GM12878 (cell line): ENCODE measurements at regions not wholly inside any gene's neighbourhood (a gene's known extent, or its start where the extent isn't known, plus 50 kb on each side); places are given as distances from the start of the nearest gene placed in this dataset.

ENCODE experiments used
- BACH1 ChIP-seq: fragments of 450-650 bp; IDR thresholded peaks from 2 replicates; pipeline ENCODE4 v1.6.1; 2017; ENCODE audit warnings: mild to moderate bottlenecking, borderline replicate concordance
- BCLAF1 ChIP-seq: fragments of 450-650 bp; IDR thresholded peaks from 2 replicates; pipeline ENCODE4 v1.6.1; 2017; ENCODE audit warnings: antibody characterized with exemption, mild to moderate bottlenecking, moderate library complexity
- EGR1 ChIP-seq, 2 experiments: IDR thresholded peaks; 1 replicate in 1 of 2; 2 replicates in 1 of 2; pipeline ENCODE4 v1.6.1; 2011 to 2012; ENCODE audit warnings: low read depth in 2 of 2, low read length in 2 of 2, borderline replicate concordance in 1 of 2, mild to moderate bottlenecking in 1 of 2, moderate library complexity in 1 of 2
- FOS ChIP-seq: IDR thresholded peaks from 3 replicates; pipeline ENCODE4 v1.6.1; 2011; ENCODE audit warnings: borderline replicate concordance; ENCODE audit not compliant: insufficient read length; ENCODE audit errors: extremely low read depth
- IKZF1 ChIP-seq: fragments of 450-650 bp; conservative IDR thresholded peaks from 2 replicates; pipeline ENCODE4 v1.6.1; 2017; ENCODE audit warnings: antibody characterized with exemption, mild to moderate bottlenecking
- JUNB ChIP-seq: IDR thresholded peaks from 2 replicates; pipeline ENCODE4 v1.6.1; 2016; ENCODE audit warnings: antibody characterized with exemption, mild to moderate bottlenecking
- MAX ChIP-seq: IDR thresholded peaks from 2 replicates; pipeline ENCODE4 v1.6.1; 2012; ENCODE audit warnings: low read depth, low read length, improper control_type of control experiment
- NRF1 ChIP-seq: conservative IDR thresholded peaks from 2 replicates; pipeline ENCODE4 v1.6.1; 2011; ENCODE audit warnings: mild to moderate bottlenecking, low read depth, low read length, improper control_type of control experiment
- POLR2A ChIP-seq: IDR thresholded peaks from 2 replicates; pipeline ENCODE4 v1.6.1; 2011; ENCODE audit warnings: low read depth, mild to moderate bottlenecking, low read length
- RAD51 ChIP-seq: fragments of 450-650 bp; IDR thresholded peaks from 2 replicates; pipeline ENCODE4 v1.6.1; 2016; ENCODE audit warnings: moderate library complexity, mild to moderate bottlenecking, inconsistent platforms
- RBBP5 ChIP-seq: fragments of 200-600 bp; sonication (generic); conservative IDR thresholded peaks from 2 replicates; pipeline ENCODE4 v1.6.1; 2016
- TCF12 ChIP-seq: IDR thresholded peaks from 2 replicates; pipeline ENCODE4 v1.6.1; 2011; ENCODE audit warnings: low read depth, mild to moderate bottlenecking, low read length
- ZBED1 ChIP-seq: IDR thresholded peaks from 2 replicates; pipeline ENCODE4 v1.6.1; 2016; ENCODE audit warnings: borderline replicate concordance
- ZNF217 ChIP-seq: fragments of 450-650 bp; IDR thresholded peaks from 2 replicates; pipeline ENCODE4 v1.6.1; 2017; ENCODE audit warnings: antibody characterized with exemption, mild to moderate bottlenecking
- TF ChIP-seq, protein P1 (sequence below): fragments of 450-650 bp; IDR thresholded peaks from 2 replicates; pipeline ENCODE4 v1.6.1; 2018; ENCODE audit warnings: mild to moderate bottlenecking, low read depth, moderate library complexity; ENCODE audit not compliant: partially characterized antibody

DNA sequence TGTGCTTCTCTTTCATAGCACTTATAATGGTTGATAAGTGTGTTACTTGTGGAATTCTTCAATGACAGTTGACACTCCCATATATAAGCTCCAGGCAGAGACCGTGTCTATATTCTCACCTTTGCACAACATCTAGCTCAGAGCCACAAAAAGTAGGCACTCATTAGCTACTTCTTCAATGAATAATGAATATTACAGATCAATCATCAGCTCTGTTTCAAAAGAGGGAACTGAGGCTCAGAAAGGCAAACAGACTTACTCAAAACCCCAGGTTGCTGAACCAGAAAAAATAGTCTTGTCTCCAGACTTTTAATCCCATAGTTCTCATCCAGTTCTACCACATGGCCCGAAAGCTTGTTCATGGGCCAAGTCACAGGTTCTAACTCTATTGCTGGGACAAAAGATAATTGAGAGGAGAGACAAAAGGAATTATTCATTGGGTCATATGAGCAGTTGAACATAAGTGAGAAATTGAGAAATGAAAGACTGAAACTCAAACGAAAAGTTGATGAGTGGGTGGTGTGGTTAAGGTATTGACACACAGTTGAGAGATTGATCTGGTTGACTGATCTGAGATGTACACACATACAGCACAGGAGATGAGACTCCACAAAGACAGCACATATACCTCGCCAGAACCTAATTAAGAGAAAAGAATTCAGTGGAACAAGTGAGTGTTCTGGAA is 381.6 kb downstream of the EFNA5 start (continued):
- TF ChIP-seq MAX (no peak), TCF12 (0 out of 2 replicates have a peak, but pooled peaks have one; percentile 13), EGR1 (IDR thresholded peaks at IDR 0.05; ENCODE audit: borderline replicate concordance in 1 of 2, low read depth in 2 of 2, low read length in 2 of 2) (peak in 1 of 2 experiments; percentile 69; a peak in 1 of 3 replicates), RAD51 (peak; percentile 81), POLR2A (no peak), RBBP5 (no peak), BACH1 (peak; percentile 95; the same call in 1 of the 2 replicates), ZBED1 (peak; percentile 91), BCLAF1 (no peak), NRF1 (no peak), ZNF217 (peak; percentile 83; the same call in 1 of the 2 replicates), IKZF1 (peak; percentile 92), FOS (no peak), JUNB (peak; percentile 83)
- TF ChIP-seq, protein P1, sequence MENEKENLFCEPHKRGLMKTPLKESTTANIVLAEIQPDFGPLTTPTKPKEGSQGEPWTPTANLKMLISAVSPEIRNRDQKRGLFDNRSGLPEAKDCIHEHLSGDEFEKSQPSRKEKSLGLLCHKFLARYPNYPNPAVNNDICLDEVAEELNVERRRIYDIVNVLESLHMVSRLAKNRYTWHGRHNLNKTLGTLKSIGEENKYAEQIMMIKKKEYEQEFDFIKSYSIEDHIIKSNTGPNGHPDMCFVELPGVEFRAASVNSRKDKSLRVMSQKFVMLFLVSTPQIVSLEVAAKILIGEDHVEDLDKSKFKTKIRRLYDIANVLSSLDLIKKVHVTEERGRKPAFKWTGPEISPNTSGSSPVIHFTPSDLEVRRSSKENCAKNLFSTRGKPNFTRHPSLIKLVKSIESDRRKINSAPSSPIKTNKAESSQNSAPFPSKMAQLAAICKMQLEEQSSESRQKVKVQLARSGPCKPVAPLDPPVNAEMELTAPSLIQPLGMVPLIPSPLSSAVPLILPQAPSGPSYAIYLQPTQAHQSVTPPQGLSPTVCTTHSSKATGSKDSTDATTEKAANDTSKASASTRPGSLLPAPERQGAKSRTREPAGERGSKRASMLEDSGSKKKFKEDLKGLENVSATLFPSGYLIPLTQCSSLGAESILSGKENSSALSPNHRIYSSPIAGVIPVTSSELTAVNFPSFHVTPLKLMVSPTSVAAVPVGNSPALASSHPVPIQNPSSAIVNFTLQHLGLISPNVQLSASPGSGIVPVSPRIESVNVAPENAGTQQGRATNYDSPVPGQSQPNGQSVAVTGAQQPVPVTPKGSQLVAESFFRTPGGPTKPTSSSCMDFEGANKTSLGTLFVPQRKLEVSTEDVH = peak; percentile 47
